CD4-positive, alpha-beta T cell (primary cell): ENCODE measurements at regions not wholly inside any gene's neighbourhood (a gene's known extent, or its start where the extent isn't known, plus 50 kb on each side); places are given as distances from the start of the nearest gene placed in this dataset.

Experiments used
- ATAC-seq: fragments of 200-7000 bp; cut with Tn5 transposase; one replicate; pipeline ENCODE4 v1.10.0; 2022; ENCODE audit warnings: mild to moderate bottlenecking; ENCODE audit not compliant: poor library complexity
- CTCF ChIA-PET: fragments of 350-600 bp; sonication (Branson Sonifier 250); formaldehyde crosslinking; loops from one replicate; lab custom pipeline; 2021; ENCODE audit warnings: antibody characterized with exemption, inconsistent platforms; lab: Charles Lee
- POLR2A ChIA-PET: fragments of 350-600 bp; sonication (Branson Sonifier 250); formaldehyde crosslinking; loops from one replicate; lab custom pipeline; 2021; ENCODE audit warnings: antibody characterized with exemption, inconsistent platforms; lab: Charles Lee
- DNase-seq, 14 experiments: peaks; one replicate each; pipeline ENCODE4 v3.0.0-alpha.2; 2013 to 2020; ENCODE audit warnings: mixed read lengths in 2 of 14
- H3K27ac ChIP-seq, 2 donors: one replicate each; pipeline versions ENCODE4 v1.5.1 to v1.7.0; 2013; ENCODE audit warnings: low read length in 2 of 2, low read depth in 1 of 2, mild to moderate bottlenecking in 1 of 2
- H3K27me3 ChIP-seq, 2 experiments: 1 replicate in 1 of 2; 2 replicates in 1 of 2; pipeline versions ENCODE4 v1.6.1 to v1.7.0; 2013; ENCODE audit warnings: low read length in 2 of 2, control low read depth in 1 of 2, mild to moderate bottlenecking in 1 of 2, moderate library complexity in 1 of 2; ENCODE audit not compliant: insufficient read depth in 2 of 2, control insufficient read depth in 1 of 2
- H3K36me3 ChIP-seq: one replicate; pipeline ENCODE4 v1.6.1; 2013; ENCODE audit warnings: low read length, control low read depth; ENCODE audit not compliant: insufficient read depth
- H3K4me1 ChIP-seq: one replicate; pipeline ENCODE4 v1.6.1; 2013; ENCODE audit warnings: low read length, control low read depth; ENCODE audit not compliant: insufficient read depth
- H3K4me3 ChIP-seq: one replicate; pipeline ENCODE4 v1.5.1; 2013; ENCODE audit warnings: mild to moderate bottlenecking, low read length, moderate library complexity
- H3K9me3 ChIP-seq, 2 experiments: 1 replicate in 1 of 2; 2 replicates in 1 of 2; pipeline versions ENCODE4 v1.6.1 to v1.7.0; 2013; ENCODE audit warnings: low read length in 2 of 2, mild to moderate bottlenecking in 2 of 2, control low read depth in 1 of 2, moderate library complexity in 1 of 2; ENCODE audit not compliant: control insufficient read depth in 1 of 2, insufficient read depth in 1 of 2
- H3K27ac Mint-ChIP-seq: one replicate; pipeline ENCODE4 v1.8.0; 2020; ENCODE audit warnings: mixed read lengths
- H3K27me3 Mint-ChIP-seq: one replicate; pipeline ENCODE4 v1.8.0; 2021; ENCODE audit warnings: mixed read lengths
- H3K36me3 Mint-ChIP-seq: one replicate; pipeline ENCODE4 v1.8.0; 2021; ENCODE audit warnings: low read depth, mixed read lengths
- H3K4me1 Mint-ChIP-seq: one replicate; pipeline ENCODE4 v1.8.0; 2021; ENCODE audit warnings: low read depth, mixed read lengths
- H3K4me3 Mint-ChIP-seq: one replicate; pipeline ENCODE4 v1.8.0; 2020; ENCODE audit warnings: mild to moderate bottlenecking, mixed read lengths
- H3K9me3 Mint-ChIP-seq: one replicate; pipeline ENCODE4 v1.8.0; 2020; ENCODE audit warnings: mixed read lengths
- intact Hi-C, 2 experiments: fragments of 100-400 bp; cut with DNase I in 1 of 2; cut with micrococcal nuclease in 1 of 2; formaldehyde crosslinking; loops; one replicate each; pipeline versions ENCODE4 v1.15.1 to v1.9.0; 2023 to 2025; cut with DNase I, micrococcal nuclease
- TF ChIP-seq, protein P1 (sequence below): fragments of 200-600 bp; IDR thresholded peaks from one replicate; pipeline ENCODE4 v1.8.0; 2022; ENCODE audit warnings: antibody characterized with exemption, mild to moderate bottlenecking

DNA sequence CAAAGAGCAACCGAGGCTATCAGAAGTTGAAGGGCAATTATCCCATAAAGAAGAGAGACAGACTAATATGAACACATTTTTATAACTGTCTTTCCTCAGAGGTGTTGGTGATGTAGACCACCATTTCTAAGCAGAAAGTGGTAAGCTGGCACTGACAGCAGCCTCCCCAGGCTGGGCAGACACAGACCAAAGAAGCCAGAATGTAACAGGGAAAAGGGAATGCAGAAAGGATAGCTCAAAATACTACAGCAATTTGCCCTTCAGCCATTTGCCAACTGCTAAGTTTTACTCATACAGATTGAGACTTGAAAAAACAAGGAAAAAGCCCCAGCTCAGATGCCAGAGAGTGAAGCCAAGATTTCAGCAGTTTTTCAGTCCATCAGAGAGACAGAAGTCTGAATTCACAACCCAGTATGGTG is 73.5 kb upstream of the ABI3BP start:
- Mint-ChIP-seq H3K9me3 (peaks cover 2% of the 10 kb centered on the region), H3K27ac (no peak overlapping the region), H3K4me1 (no peaks in the 10 kb centered on the region), H3K27me3 (peaks cover 37% of the 10 kb centered on the region), H3K4me3 (no peak overlapping the region), H3K36me3 (no peaks in the 10 kb centered on the region)
- no peaks in the 10 kb centered on the region for H3K4me1 ChIP-seq
- CTCF ChIA-PET: no interaction called here
- DNase-seq: no peak
- no peak for ATAC-seq
- intact Hi-C loops: no loop called here
- POLR2A ChIA-PET: no interaction called here
- no peak overlapping the region for H3K27ac ChIP-seq
- H3K4me3 ChIP-seq: no peak overlapping the region
- no peaks in the 10 kb centered on the region for H3K36me3 ChIP-seq
- no peaks in the 10 kb centered on the region for H3K9me3 ChIP-seq
- peaks cover 4 to 25% of the 10 kb centered on the region in 2 experiments for H3K27me3 ChIP-seq
- TF ChIP-seq, protein P1, sequence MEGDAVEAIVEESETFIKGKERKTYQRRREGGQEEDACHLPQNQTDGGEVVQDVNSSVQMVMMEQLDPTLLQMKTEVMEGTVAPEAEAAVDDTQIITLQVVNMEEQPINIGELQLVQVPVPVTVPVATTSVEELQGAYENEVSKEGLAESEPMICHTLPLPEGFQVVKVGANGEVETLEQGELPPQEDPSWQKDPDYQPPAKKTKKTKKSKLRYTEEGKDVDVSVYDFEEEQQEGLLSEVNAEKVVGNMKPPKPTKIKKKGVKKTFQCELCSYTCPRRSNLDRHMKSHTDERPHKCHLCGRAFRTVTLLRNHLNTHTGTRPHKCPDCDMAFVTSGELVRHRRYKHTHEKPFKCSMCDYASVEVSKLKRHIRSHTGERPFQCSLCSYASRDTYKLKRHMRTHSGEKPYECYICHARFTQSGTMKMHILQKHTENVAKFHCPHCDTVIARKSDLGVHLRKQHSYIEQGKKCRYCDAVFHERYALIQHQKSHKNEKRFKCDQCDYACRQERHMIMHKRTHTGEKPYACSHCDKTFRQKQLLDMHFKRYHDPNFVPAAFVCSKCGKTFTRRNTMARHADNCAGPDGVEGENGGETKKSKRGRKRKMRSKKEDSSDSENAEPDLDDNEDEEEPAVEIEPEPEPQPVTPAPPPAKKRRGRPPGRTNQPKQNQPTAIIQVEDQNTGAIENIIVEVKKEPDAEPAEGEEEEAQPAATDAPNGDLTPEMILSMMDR: no peak

DNA sequence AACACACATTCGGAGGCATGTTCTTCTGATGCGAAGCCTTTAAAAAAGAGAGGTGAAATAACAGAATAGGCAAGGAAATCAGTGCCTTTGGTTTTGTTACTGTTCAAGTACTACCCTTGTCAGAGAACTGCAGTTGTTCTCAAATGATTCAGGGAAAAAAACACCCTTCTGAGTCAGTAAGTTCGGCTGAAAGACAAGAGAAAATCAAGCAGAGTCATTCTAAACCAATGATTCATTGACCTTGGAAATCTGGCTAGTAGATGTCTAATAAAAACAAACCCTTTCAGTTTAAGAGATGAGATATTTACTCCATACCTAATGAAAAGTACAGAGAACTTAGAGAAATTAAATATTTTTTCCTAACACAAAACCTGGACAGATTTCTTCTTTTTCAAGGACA is 72.7 kb upstream of the ABI3BP start:
- ATAC-seq (no peak), DNase-seq (no peak)
- Mint-ChIP-seq H3K4me1 (no peaks in the 10 kb centered on the region), H3K27me3 (peaks cover 39% of the 10 kb centered on the region), H3K4me3 (no peak overlapping the region), H3K9me3 (peaks cover 3% of the 10 kb centered on the region), H3K27ac (no peak overlapping the region), H3K36me3 (no peaks in the 10 kb centered on the region)
- intact Hi-C loops: no loop called here
- POLR2A ChIA-PET: no interaction called here
- peaks cover 0 to under 1% of the 10 kb centered on the region in 2 experiments for H3K9me3 ChIP-seq
- H3K27ac ChIP-seq: no peak overlapping the region
- H3K4me1 ChIP-seq: no peaks in the 10 kb centered on the region
- no peaks in the 10 kb centered on the region for H3K36me3 ChIP-seq
- CTCF ChIA-PET: no interaction called here
- TF ChIP-seq, protein P1: no peak
- peaks cover 4 to 25% of the 10 kb centered on the region in 2 experiments for H3K27me3 ChIP-seq
- no peak overlapping the region for H3K4me3 ChIP-seq

DNA sequence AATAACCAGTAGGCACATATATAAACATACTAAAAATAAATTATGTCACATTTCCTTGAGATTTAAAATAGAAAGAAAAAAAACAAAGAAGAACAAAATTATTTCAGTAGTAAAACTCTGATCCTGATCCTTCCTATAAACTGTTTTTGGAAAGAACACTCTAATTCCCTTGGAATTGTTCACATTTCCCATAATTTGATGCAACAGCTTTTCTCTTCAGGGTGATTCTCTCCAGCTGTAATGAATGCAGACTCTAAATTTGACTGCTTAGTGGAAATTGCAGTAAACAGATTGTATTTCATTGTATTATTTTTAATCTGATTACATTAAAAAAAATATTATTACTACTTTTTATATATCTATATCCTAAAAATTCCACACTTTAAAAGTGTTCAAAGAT is 70.2 kb upstream of the ABI3BP start:
- Mint-ChIP-seq H3K4me3 (no peak overlapping the region), H3K9me3 (peaks cover 20% of the 10 kb centered on the region), H3K27me3 (peaks cover 39% of the 10 kb centered on the region), H3K27ac (no peak overlapping the region), H3K4me1 (no peaks in the 10 kb centered on the region), H3K36me3 (no peaks in the 10 kb centered on the region)
- H3K36me3 ChIP-seq: no peaks in the 10 kb centered on the region
- H3K4me3 ChIP-seq: no peak overlapping the region
- DNase-seq (no peak), ATAC-seq (no peak)
- no peaks in the 10 kb centered on the region for H3K4me1 ChIP-seq
- intact Hi-C loops: no loop called here
- H3K27ac ChIP-seq: no peak overlapping the region
- POLR2A ChIA-PET: no interaction called here
- TF ChIP-seq, protein P1: no peak
- CTCF ChIA-PET: no interaction called here
- H3K9me3 ChIP-seq: peaks cover 4 to 11% of the 10 kb centered on the region in 2 experiments
- peaks cover 4 to 25% of the 10 kb centered on the region in 2 experiments for H3K27me3 ChIP-seq
